Dedifferentiated amniotic fluid mesenchymal stem cell (primary cell): ENCODE measurements at regions not wholly inside any gene's neighbourhood (a gene's known extent, or its start where the extent isn't known, plus 50 kb on each side); places are given as distances from the start of the nearest gene placed in this dataset.
"Not testable (repeated sequence)": the region's sequence is repeated elsewhere in the genome, so short reads cannot be mapped to it uniquely, and the experiment has no call there.

ENCODE experiments used
- DNase-seq: peaks from one replicate; pipeline ENCODE4 v3.0.0-alpha.2; 2016; ENCODE audit errors: extremely low spot score

DNA sequence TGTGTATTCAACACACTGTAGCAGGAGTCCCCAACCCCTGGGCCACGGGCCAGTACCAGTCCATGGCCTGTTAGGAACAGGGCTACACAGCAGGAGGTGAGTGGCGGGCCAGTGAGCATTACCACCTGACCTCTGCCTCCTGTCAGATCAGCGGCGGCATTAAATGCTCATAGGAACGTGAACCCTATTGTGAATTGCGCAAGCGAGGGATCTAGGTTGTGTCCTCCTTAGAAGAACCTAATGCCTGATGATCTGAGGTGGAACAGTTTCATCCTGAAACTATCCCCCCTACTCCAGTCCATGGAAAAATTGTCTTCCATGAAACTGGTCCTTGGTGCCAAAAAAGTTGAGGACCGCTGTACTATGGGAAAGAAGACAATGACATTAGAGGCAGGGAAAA, 386.9 kb downstream of the PREX1 start:
- DNase-seq = no peak

DNA sequence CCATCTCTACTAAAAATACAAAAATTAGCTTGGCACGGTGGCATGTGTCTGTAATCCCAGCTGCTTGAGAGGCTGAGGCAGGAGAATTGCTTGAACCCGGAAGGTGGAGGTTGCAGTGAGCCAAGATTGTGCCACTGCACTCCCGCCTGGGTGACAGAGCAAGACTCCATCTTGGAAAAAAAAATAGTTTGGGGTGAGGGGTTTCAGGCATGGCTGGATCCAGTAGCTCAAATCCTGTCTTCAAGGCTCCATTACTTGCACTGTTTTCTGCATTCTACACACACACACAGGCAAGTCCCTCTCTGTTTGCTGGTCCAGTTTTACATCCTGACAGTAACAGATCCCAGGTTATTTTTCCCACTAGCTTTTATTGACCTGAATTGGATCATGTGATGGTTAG, 387.5 kb downstream of the PREX1 start:
- DNase-seq = not testable (repeated sequence)

DNA sequence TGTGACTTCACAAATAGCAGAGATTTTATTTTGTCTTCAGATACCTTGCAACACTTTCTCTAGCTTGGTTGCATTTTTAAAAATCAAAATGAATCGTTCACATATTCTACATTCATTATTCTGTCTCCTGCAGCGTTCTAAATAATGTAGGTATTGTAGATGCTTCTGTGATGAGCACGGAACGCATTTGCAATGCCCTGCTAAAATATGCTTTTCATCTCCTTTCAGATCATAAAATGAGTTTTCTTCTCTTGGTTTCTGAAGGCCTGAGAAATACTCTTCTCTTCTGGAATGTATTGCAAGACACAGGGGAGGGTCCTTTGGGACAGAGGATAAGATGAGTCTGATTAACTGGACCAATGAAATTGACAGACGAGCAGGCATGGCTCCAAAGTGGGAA, 390.7 kb downstream of the PREX1 start:
- no peak for DNase-seq

DNA sequence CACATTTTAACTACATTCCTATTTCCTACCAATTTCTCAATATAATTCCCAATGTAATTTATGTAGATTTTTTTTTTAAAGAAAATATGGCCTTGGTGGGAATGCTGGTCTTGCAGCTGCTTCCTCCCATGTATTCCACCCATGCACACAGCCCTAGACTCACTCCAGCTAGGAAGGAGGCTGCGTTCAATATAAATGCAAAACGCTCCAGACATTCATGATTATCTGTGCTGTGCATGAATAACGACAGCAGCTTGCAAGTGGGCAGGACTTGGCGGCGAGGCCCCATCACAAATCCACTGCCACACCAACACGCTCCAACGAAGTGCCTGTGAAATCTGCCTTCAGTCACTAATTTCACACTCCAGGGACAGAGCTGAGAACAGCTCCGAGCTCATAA, 391.2 kb downstream of the PREX1 start:
- DNase-seq = not testable (repeated sequence)

DNA sequence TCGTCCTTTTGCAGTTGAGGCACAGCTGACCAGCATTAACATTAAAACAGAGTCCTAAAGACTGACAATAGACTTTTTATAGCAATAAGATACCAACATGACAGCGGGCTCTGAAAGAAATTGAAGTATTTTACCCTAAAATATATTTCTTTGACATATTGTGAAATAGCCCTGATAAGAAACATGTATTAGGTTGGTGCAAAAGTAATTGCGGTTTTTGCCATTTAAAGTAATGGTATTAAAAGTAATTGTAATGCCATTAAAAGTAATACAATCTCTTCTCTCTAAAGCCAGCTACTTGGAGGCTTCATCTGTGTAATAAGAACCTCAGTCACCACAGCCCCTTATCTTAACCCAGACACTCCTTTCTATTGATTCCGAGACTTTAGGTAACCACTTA, 394.6 kb downstream of the PREX1 start:
- DNase-seq = no peak

DNA sequence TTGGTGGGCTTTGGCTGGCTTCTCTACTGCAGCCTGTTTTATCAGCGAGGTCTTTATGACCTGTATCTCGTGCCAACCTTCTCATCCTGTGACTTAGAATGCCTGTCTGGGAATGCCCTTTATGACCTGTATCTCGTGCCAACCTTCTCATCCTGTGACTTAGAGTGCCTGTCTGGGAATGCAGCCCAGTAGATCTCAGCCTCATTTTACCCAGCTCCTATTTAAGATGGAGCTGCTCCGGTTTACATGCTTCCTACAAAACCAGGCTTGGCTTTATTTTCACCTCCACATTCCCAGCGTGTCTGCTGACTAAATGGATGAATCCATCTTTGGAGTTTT, 395.3 kb downstream of the PREX1 start:
- no peak for DNase-seq

DNA sequence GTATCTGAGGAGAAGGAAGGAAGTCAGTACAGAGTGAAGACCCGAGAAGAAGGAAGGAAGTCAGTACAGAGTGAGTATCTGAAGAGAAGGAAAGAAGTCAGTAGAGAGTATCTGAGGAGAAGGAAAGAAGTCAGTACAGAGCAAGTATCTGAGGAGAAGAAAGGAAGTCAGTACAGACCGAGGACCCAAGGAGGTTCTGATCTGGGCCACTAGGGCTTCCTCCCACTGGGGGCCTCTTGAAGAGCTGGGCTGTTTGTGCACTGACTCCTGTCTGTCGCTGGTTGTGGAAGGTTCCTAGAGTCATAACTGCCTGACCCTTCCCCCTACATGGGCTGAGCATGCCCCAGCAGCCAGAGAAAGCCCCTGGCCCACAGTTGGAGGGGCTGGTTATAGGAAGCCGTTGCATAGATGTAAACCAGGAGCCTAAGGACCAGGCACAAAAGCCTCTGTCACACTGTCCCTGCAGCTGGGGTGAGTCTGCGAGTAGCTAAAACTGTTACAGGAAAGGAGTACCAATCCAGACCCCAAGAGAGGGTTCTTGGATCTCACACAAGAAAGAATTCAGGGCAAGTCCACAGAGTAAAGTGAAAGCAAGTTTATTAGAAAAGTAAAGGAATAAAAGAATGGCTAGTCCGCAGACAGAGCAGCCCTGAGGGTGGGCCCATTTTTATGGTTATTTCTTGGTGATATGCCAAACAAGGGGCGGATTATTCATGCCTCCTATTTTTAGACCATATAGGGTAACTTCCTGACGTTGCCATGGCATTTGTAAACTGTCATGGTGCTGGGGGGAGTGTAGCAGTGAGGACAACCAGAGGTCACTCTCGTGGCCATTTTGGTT, 395.9 kb downstream of the PREX1 start:
- no peak for DNase-seq

DNA sequence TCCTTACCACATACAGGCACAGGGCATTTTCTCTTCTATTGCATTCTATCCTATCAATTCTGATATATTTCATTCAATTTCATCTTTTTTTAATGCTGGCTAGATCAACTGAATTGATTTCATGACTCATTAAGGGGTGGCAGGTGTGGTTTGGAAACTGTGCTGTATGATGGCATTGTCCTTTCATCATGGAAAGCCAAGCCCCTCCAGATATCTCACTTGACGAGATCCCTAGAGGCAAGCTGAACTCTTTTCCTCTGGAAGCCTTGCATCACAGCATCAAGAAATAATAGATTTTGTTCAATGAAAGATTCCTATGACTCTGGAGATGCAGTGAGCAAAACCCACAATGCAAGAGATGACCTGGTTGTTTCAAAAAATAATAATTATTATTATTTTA, 401.2 kb downstream of the PREX1 start:
- DNase-seq = no peak

DNA sequence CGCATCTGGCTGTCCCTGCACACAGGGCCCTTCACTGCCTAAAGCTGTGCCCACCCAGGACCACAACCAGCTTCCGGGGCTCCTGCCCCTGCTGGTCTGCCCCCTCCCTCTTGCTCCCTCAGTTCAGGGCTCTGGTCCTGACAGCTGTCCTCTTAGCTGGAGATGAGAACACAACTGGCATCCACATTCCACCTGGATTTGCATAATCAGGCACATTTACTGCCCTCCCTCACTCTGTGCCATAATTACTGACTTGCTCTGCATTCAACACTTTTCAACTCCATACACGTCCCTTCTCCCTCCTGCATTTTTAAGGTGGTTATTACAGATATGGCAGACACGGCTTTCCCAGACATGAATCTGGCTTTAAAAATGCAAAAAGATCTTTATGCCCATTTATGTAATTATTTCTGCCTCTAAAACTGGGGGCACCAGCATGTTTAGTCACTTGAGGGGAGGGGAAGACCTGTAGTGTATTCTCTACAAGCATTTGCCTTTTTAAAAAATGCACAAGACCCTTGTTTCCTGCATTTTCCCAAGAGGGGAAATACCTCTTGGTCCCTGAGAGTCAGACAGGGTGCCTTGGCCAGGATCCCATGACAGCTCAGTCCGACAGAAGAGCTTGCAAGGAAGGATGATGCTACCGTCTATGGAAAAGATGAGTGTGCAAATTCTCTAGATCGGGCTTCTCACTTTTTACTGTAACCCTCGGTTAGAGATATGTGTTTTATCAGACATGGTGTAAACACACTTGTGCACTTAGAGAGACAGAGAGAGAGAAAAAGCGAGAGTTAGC, 401.8 kb downstream of the PREX1 start:
- DNase-seq = no peak

DNA sequence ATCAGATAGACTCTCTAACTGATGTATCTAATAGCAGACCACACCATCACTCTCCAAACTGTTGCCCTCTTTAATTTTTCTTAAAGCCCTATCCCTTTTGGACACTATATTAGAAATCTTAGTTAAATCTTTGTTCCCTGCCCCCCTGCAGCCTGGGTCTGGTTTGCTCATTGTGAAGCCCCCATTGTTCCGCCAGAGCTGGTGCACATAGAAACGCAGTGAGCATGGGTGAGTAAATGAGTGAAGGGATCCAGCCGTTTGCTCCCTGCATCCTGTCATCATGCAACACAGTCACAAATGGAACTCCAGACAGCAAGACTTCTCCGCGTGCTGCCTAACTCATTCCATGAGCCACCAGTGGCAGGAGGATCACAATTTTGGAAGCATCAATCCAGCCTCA, 402.5 kb downstream of the PREX1 start:
- no peak for DNase-seq

DNA sequence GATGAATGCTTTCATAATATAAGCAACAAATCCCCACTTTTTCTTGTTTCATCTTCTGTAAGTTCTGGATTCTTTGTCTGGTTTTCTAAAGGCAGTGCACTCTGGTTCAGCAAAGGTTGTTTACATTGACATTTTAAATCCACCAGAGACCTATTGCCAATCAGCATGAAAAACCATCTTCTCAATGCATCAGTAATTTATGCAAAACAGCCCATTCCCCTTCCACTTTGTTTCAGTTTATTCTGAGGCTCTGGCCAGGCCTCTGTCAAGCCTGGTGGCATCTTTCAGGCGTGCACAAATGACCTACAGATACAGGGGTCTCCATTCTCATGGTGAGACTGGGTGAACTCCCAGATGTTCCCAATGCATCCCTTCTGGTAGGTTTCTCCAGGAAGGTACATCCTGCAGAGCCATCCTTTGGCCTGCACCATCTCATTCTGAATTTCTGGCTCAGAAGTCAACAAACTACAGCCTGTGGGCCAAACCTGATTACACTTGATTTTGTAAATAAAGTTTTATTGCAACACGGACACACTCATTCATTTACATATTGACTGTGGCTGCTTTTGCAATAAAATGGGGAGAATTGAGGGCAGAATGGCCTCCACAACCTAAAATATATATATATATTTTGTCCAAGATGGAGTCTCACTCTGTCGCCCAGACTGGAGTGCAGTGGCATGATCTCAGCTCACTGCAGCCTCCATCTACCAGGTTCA, 405.4 kb downstream of the PREX1 start:
- DNase-seq = no peak

DNA sequence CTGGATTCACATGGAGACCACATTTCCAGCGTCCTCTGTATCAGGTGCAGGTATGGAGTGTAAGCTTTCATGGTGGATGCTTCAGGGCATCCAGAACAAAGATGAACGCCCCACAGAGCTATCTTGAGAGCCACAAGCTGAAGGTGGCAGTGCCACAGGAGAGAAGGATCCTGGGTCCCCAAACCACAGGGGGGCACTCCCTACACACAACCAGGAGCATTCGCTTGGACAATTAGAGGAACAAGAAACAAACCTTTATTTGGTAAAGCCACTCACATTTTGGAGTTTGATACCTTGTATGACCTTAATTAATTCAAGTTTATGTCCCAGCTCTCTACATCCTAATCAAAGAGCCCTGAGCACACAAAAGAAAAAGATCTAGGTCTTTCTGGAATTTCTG, 406.3 kb downstream of the PREX1 start:
- no peak for DNase-seq

DNA sequence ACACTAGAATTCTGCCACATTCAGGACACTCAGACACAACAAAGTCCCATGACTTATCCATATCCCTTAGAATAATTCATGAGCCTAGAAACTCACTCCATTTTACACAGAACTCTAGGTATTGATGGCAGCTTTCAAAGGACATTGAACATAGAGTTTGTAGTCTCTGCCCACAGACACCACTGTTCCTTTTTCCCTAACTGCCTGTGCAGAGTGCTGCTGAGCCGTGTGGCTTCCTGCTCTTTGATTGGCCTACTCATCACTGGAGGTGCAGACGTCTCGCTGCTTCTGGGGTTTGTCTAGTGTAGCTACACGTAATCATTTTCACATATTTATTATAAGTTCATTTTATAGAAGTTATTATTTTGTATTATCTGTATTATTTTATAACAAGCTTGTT, 407.6 kb downstream of the PREX1 start:
- DNase-seq = no peak

DNA sequence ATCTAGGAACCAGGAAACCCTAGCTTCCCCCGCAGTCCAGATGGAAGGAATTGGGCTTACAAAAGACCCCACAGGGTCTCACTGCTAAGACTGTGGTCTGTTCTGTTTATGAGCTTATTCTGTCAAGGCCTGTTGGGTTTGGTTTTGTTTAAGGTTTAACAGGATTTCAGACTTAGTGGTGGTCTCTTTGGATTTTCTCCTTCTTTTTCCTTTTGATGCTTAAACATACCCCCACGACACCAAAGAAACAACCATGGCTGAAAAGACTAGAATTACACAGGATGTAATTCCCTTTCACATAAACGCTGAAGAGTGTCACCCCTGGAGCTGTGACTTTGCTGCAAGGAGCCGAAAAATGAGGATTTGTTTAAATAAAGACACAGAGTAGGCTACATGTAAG, 408.6 kb downstream of the PREX1 start:
- no peak for DNase-seq

DNA sequence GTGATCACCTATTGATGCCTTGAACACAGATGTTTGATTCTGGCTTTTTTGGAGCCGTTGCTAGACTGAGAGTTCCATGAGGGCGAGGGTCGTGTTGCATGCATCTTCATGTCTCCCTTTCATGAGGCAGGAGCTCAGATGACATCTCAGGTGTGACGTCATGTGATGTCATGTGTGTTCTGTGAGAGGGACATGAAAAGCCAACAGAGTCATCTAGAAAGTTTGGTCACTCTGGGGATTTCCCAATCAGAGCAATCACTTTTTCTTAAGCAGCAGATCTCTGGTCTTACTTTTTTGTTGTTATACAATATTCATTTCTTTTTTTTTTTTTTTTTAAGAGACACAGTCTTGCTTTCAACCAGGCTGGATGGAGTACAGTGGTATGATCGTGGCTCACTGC, 411.8 kb downstream of the PREX1 start:
- no peak for DNase-seq

DNA sequence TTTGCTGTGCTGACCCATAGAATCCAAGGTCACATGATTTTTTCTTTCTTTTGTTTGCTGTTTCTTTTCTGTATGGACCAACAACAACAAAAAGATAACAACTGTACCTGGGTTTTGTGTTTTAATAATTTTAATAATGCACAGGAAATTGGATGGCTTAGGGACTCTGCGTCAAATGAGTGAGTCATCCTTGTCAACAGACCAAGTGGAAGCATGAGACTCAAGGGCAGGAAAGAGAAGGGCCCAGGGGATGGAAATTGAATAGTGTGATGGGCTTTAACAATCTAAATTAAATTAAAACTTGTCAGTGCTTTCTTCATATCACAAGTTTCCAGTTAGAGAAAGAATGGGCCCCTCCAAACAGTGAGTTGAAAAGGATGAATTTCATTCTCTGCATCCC, 413.0 kb downstream of the PREX1 start:
- DNase-seq = no peak

DNA sequence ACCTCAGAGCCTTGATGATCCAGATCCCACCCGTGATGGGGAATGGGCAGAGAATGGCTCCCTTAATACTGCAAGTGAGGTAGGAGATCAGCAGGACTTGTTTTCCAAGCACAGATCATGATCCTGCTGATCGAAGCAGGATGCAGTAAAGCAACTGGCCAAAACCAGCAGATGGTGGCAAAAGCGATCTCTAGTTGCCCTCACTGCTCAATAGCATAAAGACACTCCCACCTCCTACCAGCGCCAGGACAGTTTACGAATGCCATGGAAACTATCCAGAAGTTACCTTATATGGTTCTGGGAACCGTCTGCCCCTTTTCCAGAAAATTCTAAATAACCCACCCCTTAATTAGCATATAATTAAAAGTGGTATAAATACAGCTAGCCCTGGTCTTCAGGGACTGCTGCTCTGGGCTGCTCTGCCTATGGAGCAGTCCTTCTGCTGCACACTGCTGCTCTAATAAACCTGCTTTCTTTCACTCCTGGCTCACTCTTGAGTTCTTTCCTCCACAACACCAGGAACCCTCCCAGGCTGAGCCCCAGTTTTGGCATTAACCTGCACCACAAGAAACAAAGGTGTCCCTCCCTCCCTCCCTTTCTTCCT, 415.8 kb downstream of the PREX1 start:
- DNase-seq = no peak

DNA sequence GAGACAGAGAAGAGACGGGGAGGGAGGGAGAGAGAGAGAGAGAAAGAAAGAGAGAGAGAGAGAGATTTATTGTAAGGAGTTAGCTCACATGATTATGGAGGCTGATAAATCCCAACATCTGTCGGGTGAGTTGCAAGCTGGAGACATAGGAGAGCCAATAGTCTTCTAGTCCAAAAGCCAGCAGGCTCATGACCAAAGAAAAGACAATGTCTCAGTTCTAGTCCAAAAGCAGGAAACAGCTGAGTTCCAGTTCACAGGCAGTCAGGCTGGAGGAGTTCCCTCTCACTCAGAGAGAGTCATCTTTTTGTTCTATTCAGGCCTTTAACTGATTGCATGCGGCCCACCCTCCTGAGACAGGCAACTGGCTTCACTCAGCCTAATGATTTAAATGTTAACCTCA, 416.6 kb downstream of the PREX1 start:
- DNase-seq = no peak

DNA sequence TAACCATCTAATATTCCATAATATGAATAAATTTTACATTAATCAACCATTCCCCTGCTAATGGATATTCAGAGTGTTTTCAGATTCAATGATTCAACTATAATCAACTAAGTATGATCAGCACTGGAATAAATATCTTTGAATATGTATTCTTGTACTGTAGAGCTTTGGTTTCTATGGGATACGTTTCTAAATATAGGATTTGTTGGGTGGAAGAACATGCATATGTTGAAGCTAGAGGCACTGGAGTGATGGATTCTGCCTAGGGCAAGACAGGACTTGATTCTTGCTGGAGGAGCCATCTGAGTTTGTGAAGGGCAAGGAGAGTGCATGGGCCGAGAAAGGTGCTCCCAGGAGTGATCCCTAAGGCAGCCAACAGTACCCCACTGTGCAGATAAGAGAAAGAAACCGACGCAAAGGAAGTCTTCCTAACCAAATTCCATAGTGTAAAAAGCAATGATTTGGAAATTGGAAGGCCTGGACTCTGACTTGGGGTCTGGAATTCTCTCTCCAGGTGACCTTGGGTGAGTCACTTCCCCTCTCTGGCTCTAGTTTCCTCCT, 418.7 kb downstream of the PREX1 start:
- no peak for DNase-seq

DNA sequence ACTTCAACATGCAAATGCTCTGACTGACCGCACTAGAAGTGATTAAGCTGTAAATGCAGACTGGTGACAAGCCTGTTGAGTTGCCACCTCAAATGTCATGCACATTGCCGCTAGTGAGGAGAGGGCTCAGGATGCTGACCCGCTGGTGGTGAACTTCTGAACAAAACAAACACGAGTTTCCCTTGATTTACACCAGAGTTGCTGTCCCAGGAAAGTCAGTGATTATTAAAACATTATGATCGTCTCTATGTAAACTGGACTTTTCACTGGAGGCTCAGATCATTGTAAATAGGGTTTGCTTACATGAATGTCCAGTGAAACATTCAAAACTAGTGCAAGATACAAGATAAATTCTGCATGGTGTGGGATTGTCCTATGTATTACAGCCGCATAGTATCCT, 420.1 kb downstream of the PREX1 start:
- DNase-seq = no peak

DNA sequence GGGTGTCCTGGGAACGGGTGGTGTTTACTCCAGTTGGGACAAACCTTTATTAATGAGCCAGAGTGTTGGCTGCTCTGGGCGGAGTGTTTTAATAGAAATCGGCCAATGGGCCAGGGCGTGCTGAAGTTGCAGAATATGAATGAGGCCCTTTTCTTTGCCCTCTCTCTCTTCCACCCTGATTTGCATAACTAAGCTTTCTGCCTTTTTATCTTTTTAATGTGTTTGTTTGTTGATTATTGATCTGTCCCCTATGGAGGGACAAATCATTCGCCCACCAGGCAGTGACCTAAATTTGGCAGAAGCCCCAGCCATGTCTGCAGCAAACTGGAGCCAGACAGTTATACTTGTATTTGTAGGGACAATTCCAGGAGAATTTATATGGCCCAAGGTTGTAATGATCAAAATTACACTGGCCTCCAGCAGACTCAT, 420.9 kb downstream of the PREX1 start:
- no peak for DNase-seq

DNA sequence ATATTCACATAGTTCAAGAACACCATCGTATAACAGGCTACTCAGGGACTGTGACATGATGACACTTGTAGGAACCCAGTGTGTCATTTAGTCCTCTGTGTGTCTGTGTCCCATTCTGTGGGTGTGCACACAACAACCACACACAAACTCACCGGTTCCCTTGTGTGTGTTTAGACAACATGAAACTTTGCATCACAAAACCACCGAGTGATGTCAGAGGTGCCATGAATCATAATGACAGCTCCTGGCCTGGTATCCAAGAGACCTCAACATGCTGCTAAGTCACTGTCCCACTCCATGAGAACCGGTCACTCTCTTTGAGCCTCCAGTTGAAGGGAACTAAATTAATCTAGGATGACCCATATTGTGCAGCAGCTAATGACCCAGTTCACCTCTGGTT, 421.3 kb downstream of the PREX1 start:
- DNase-seq = no peak
